AG04449 (cell line): ENCODE measurements at regions not wholly inside any gene's neighbourhood (a gene's known extent, or its start where the extent isn't known, plus 50 kb on each side); places are given as distances from the start of the nearest gene placed in this dataset.
"Not testable (repeated sequence)": the region's sequence is repeated elsewhere in the genome, so short reads cannot be mapped to it uniquely, and the experiment has no call there.

Experiments
- CTCF ChIA-PET: fragments of 350-600 bp; formaldehyde crosslinking; extraction: SDS; loops from one replicate; lab custom pipeline; 2021; ENCODE audit warnings: antibody characterized with exemption; lab: Yijun Ruan, JAX
- POLR2A ChIA-PET: fragments of 400-600, 350-600 bp; formaldehyde crosslinking; extraction: SDS; loops from one replicate; lab custom pipeline; 2020; ENCODE audit warnings: antibody characterized with exemption, inconsistent platforms; lab: Yijun Ruan, JAX
- DNase-seq: peaks from one replicate; pipeline ENCODE4 v3.0.0-alpha.2; 2010; ENCODE audit warnings: low read depth, low spot score
- H3K4me3 ChIP-seq: 2 replicates; pipeline ENCODE4 v1.5.1; 2011; ENCODE audit warnings: low read depth, mild to moderate bottlenecking, control low read depth, low read length
- TF ChIP-seq, protein P1 (sequence below): IDR thresholded peaks from one replicate; pipeline ENCODE4 v1.5.1; 2011; ENCODE audit warnings: mild to moderate bottlenecking, moderate library complexity, low read length, control low read depth, inconsistent platforms; ENCODE audit not compliant: insufficient read depth; ENCODE audit errors: missing control alignments

DNA sequence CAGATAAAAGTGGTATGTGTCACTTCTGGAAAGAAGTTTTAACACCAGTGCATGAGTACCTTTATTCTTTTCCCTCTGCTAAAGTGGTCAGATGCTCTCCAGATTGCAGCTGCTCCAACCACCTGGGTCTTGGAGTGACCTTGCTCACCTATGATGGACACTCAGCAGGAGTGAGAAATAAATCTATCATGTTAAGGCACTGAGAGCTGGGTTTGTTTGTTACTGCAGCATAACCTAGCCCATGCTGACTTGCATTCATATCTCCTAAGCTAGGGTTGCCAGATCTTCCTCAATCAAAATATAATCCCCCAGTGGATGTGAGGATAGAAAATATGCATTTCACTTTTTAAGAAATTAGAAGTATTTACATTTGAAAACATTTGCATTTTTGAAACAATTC, 295.9 kb downstream of the AGTPBP1 start:
- POLR2A ChIA-PET = no interaction called here
- H3K4me3 ChIP-seq = no peak overlapping the region
- TF ChIP-seq, protein P1, sequence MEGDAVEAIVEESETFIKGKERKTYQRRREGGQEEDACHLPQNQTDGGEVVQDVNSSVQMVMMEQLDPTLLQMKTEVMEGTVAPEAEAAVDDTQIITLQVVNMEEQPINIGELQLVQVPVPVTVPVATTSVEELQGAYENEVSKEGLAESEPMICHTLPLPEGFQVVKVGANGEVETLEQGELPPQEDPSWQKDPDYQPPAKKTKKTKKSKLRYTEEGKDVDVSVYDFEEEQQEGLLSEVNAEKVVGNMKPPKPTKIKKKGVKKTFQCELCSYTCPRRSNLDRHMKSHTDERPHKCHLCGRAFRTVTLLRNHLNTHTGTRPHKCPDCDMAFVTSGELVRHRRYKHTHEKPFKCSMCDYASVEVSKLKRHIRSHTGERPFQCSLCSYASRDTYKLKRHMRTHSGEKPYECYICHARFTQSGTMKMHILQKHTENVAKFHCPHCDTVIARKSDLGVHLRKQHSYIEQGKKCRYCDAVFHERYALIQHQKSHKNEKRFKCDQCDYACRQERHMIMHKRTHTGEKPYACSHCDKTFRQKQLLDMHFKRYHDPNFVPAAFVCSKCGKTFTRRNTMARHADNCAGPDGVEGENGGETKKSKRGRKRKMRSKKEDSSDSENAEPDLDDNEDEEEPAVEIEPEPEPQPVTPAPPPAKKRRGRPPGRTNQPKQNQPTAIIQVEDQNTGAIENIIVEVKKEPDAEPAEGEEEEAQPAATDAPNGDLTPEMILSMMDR = no peak
- CTCF ChIA-PET = no interaction called here
- no peak for DNase-seq

DNA sequence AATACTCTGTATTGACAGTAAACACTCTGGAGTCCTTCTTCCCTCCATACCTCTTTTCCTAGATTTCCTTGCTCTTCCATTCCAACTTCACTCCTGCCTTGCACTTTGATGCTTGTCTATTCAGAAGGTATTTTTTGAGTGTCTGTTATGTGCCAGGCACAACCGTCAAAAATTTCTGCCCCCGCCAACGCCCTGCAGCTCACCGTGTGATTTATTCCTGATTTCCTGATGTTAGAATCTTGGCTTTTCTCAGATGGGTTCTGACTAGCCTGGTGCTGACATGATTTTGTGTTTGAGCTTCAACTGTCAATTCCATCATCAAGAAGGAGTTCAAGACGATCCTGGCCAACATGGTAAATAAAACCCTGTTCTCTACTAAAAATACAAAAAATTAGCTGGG, 297.5 kb downstream of the AGTPBP1 start:
- TF ChIP-seq, protein P1 = no peak
- CTCF ChIA-PET = interaction anchor here (1.0 to 1.5 kb wide), 2 partner anchors 19 to 166 kb away, joined by 3 to 5 read pairs; no protein-coding TSS in a partner anchor
- POLR2A ChIA-PET = no interaction called here
- no peak overlapping the region for H3K4me3 ChIP-seq
- no peak for DNase-seq

DNA sequence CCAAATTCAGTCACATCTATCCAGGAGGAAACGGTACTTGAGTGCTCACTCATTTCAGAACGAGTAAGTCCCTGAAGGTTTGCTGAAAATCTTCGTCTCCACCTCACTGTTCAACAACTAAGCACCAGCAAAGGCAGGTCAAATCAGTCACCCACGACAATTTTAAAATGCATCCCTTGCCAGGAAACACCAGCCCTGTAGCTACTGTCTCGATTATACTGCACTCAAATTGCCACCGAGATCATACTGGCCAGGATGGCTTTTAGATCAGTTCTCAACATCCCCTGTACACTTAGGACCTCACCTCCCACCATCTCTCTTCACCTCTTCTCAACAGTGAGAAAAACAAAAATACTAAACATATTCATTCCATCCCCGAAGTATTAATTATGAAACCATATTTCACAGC, 298.6 kb downstream of the AGTPBP1 start:
- DNase-seq = no peak
- TF ChIP-seq, protein P1 = no peak
- CTCF ChIA-PET = interaction anchor here (1.0 to 1.5 kb wide), 2 partner anchors 18 to 167 kb away, joined by 3 to 5 read pairs; no protein-coding TSS in a partner anchor
- no peak overlapping the region for H3K4me3 ChIP-seq
- POLR2A ChIA-PET = no interaction called here

DNA sequence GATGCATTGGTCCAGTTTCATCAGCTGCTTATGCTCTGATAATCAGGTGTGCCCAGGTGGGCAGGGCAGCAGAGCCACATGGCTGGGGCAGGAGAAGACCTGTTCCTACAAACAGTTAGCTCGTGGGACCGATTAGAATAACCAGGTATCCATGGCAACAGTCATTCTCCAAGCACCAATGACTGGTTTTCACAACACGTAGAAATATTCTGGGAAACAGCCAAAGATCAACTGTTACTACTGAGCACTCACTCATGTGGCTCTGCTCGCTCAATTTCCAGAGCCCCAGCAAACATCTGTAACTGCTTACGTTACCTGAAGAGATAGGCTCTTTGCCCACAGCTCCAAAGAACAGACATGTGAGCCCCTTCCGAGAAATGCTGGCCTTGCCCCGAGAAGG, 302.0 kb downstream of the AGTPBP1 start:
- ChIA-PET CTCF (no interaction called here), POLR2A (no interaction called here)
- TF ChIP-seq, protein P1 = no peak
- no peak for DNase-seq
- H3K4me3 ChIP-seq = no peak overlapping the region

DNA sequence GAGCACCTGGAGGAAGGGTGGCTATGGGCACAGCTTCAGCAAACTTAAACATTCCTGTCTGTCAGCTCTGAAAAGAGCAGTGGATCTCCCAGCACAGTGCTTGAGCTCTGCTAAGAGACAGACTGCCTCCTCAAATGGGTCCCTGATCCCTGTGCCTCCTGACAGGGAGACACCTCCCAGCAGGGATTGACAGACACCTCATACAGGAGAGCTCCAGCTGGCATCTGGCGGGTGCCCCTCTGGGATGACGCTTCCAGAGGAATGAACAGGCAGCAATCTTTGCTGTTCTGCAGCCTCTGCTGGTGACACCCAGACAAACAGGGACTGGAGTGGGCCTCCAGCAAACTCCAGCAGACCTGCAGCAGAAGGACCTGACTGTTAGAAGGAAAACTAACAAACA, 307.8 kb downstream of the AGTPBP1 start:
- H3K4me3 ChIP-seq, CTCF ChIA-PET, POLR2A ChIA-PET, DNase-seq: not testable (repeated sequence)

DNA sequence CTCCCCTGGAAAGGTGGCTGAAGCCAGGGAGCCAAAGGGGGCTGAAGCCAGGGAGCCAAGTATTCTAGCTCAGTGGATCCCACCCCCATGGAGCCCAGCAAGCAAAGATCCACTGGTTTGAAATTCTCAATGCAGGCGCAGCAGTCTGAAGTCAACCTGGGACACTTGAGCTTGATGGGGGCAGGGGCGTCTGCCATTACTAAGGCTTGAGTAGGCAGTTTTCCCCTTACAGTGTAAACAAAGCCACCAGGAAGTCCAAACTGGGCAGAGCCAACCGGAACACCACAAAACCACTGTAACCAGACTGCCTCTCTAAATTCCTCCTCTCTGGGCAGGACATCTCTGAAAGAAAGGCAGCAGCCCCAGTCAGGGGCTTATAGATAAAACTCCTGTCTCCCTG, 308.2 kb downstream of the AGTPBP1 start:
- POLR2A ChIA-PET, DNase-seq, CTCF ChIA-PET, H3K4me3 ChIP-seq: not testable (repeated sequence)

DNA sequence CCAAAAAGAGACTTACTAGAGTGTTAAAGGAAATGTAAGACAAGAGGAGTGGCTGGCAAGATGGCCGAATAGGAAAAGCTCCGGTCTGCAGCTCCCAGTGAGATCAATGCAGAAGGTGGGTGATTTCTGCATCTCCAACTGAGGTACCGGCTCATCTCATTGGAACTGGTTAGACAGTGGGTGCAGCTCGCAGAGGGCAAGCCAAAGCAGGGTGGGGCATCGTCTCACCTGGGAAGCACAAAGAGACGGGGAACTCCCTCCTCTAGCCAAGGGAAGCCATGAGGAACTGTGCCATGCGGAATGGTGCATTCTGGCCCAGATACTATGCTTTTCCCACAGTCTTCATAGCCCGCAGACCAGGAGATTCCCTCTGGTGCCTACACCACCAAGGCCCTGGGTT, 308.7 kb downstream of the AGTPBP1 start:
- DNase-seq = no peak
- ChIA-PET POLR2A (no interaction called here), CTCF (no interaction called here)
- TF ChIP-seq, protein P1 = no peak
- no peak overlapping the region for H3K4me3 ChIP-seq
